ENCODE measurements at regions not wholly inside any gene's neighbourhood (a gene's known extent, or its start where the extent isn't known, plus 50 kb on each side); places are given as distances from the start of the nearest gene placed in this dataset.

GRCh38 chr14:26338231-26338630 is 259.6 kb downstream of the NOVA1 start:
- no peak overlapping the region for H3K4me2 ChIP-seq (ENCODE audit: low read length)
- no peak for TF ChIP-seq CTCF (IDR thresholded peaks at IDR 0.05)
- no peak overlapping the region for H3K9ac ChIP-seq
- H3K4me1 ChIP-seq = no peaks in the 10 kb centered on the region
- no peak overlapping the region for H3K4me3 ChIP-seq (ENCODE audit: low read depth, low read length)
- no peaks in the 10 kb centered on the region for H3K36me3 ChIP-seq (ENCODE audit: control insufficient read depth, insufficient read depth, low read length)
- no peaks in the 10 kb centered on the region for H3K27me3 ChIP-seq (ENCODE audit: control insufficient read depth, insufficient read depth, low read length)
- no peaks in the 10 kb centered on the region for H3K9me3 ChIP-seq (ENCODE audit: control insufficient read depth, low read length)
- H3K79me2 ChIP-seq = no peaks in the 10 kb centered on the region
- H3K27ac ChIP-seq = no peak overlapping the region
- H2AFZ ChIP-seq = no peak overlapping the region

GRCh38 chr14:26334288-26334687 is 263.5 kb downstream of the NOVA1 start:
- no peaks in the 10 kb centered on the region for H3K36me3 ChIP-seq (ENCODE audit: control insufficient read depth, insufficient read depth, low read length)
- no peaks in the 10 kb centered on the region for H3K9me3 ChIP-seq (ENCODE audit: control insufficient read depth, low read length)
- H3K27me3 ChIP-seq (ENCODE audit: control insufficient read depth, insufficient read depth, low read length) = no peaks in the 10 kb centered on the region
- no peak overlapping the region for H3K4me2 ChIP-seq (ENCODE audit: low read length)
- no peak overlapping the region for H3K9ac ChIP-seq
- H2AFZ ChIP-seq = no peak overlapping the region
- no peaks in the 10 kb centered on the region for H3K79me2 ChIP-seq
- H3K4me1 ChIP-seq = no peaks in the 10 kb centered on the region
- no peak for TF ChIP-seq CTCF (IDR thresholded peaks at IDR 0.05)
- H3K27ac ChIP-seq = no peak overlapping the region
- no peak overlapping the region for H3K4me3 ChIP-seq (ENCODE audit: low read depth, low read length)

- Histone ChIP-seq H3K4me2 (ENCODE audit: low read length) (no peak overlapping the region), H3K79me2 (no peaks in the 10 kb centered on the region), H3K27ac (no peak overlapping the region), H3K9ac (no peak overlapping the region), H3K4me3 (ENCODE audit: low read depth, low read length) (no peak overlapping the region), H3K27me3 (ENCODE audit: control insufficient read depth, insufficient read depth, low read length) (no peaks in the 10 kb centered on the region), H2AFZ (no peak overlapping the region), H3K9me3 (ENCODE audit: control insufficient read depth, low read length) (no peaks in the 10 kb centered on the region), H3K36me3 (ENCODE audit: control insufficient read depth, insufficient read depth, low read length) (no peaks in the 10 kb centered on the region), H3K4me1 (no peaks in the 10 kb centered on the region)
- TF ChIP-seq CTCF (IDR thresholded peaks at IDR 0.05) = no peak
Measured at GRCh38 chr14:26332966-26333365, 264.9 kb downstream of the NOVA1 start.

- Histone ChIP-seq H3K4me2 (ENCODE audit: low read length) (no peak overlapping the region), H3K9me3 (ENCODE audit: control insufficient read depth, low read length) (no peaks in the 10 kb centered on the region), H3K27me3 (ENCODE audit: control insufficient read depth, insufficient read depth, low read length) (no peaks in the 10 kb centered on the region), H3K79me2 (no peaks in the 10 kb centered on the region), H3K27ac (no peak overlapping the region), H3K36me3 (ENCODE audit: control insufficient read depth, insufficient read depth, low read length) (no peaks in the 10 kb centered on the region), H3K4me1 (no peaks in the 10 kb centered on the region), H3K4me3 (ENCODE audit: low read depth, low read length) (no peak overlapping the region), H2AFZ (no peak overlapping the region), H3K9ac (no peak overlapping the region)
- no peak for TF ChIP-seq CTCF (IDR thresholded peaks at IDR 0.05)
Measured at GRCh38 chr14:26330982-26331381, 266.9 kb downstream of the NOVA1 start.

- Histone ChIP-seq H2AFZ (no peak overlapping the region), H3K4me2 (ENCODE audit: low read length) (no peak overlapping the region), H3K27ac (no peak overlapping the region), H3K9ac (no peak overlapping the region), H3K4me3 (ENCODE audit: low read depth, low read length) (no peak overlapping the region), H3K27me3 (ENCODE audit: control insufficient read depth, insufficient read depth, low read length) (no peaks in the 10 kb centered on the region), H3K36me3 (ENCODE audit: control insufficient read depth, insufficient read depth, low read length) (no peaks in the 10 kb centered on the region), H3K9me3 (ENCODE audit: control insufficient read depth, low read length) (no peaks in the 10 kb centered on the region), H3K79me2 (no peaks in the 10 kb centered on the region), H3K4me1 (no peaks in the 10 kb centered on the region)
- no peak for TF ChIP-seq CTCF (IDR thresholded peaks at IDR 0.05)
Measured at GRCh38 chr14:26328791-26329190, 269.0 kb downstream of the NOVA1 start.
